Type B pancreatic cell (in vitro differentiated cells): ENCODE measurements at regions not wholly inside any gene's neighbourhood (a gene's known extent, or its start where the extent isn't known, plus 50 kb on each side); places are given as distances from the start of the nearest gene placed in this dataset.

Experiments used
- DNase-seq: peaks from one replicate; pipeline ENCODE4 v3.0.0; 2021; ENCODE audit warnings: mixed read lengths; ENCODE audit not compliant: unreplicated experiment; ENCODE audit errors: extremely low spot score
- H3K27ac Mint-ChIP-seq: 2 replicates; pipeline ENCODE4 v1.8.0; 2021; ENCODE audit warnings: mild to moderate bottlenecking, mixed read lengths
- H3K27me3 Mint-ChIP-seq: 2 replicates; pipeline ENCODE4 v1.8.0; 2021; ENCODE audit warnings: mixed read lengths
- H3K36me3 Mint-ChIP-seq: 2 replicates; pipeline ENCODE4 v1.8.0; 2021; ENCODE audit warnings: mixed read lengths
- H3K4me1 Mint-ChIP-seq: one replicate; pipeline ENCODE4 v1.8.0; 2021; ENCODE audit warnings: mixed read lengths; ENCODE audit not compliant: unreplicated experiment
- H3K4me3 Mint-ChIP-seq: 2 replicates; pipeline ENCODE4 v1.8.0; 2021; ENCODE audit warnings: mild to moderate bottlenecking, mixed read lengths
- H3K9me3 Mint-ChIP-seq: 2 replicates; pipeline ENCODE4 v1.8.0; 2021; ENCODE audit warnings: mixed read lengths
- CTCF ChIP-seq: fragments of 200-600 bp; sonication (generic); conservative IDR thresholded peaks from 2 replicates; pipeline ENCODE4 v1.5.0; 2021; ENCODE audit warnings: antibody characterized with exemption, mild to moderate bottlenecking

GRCh38 chr5:158492841-158493242, 606.9 kb downstream of the EBF1 start:
- H3K27ac Mint-ChIP-seq = no peak overlapping the region
- peaks cover 27% of the 10 kb centered on the region for H3K4me1 Mint-ChIP-seq
- H3K4me3 Mint-ChIP-seq = no peak overlapping the region
- H3K27me3 Mint-ChIP-seq = no peaks in the 10 kb centered on the region
- no peak for TF ChIP-seq CTCF
- no peaks in the 10 kb centered on the region for H3K36me3 Mint-ChIP-seq
- DNase-seq = no peak
- no peaks in the 10 kb centered on the region for H3K9me3 Mint-ChIP-seq

- no peak for TF ChIP-seq CTCF
- Mint-ChIP-seq H3K27me3 (no peaks in the 10 kb centered on the region), H3K36me3 (no peaks in the 10 kb centered on the region), H3K9me3 (no peaks in the 10 kb centered on the region), H3K27ac (no peak overlapping the region), H3K4me1 (peaks cover 28% of the 10 kb centered on the region), H3K4me3 (no peak overlapping the region)
- no peak for DNase-seq
Observed at GRCh38 chr5:158492136-158492535, 607.6 kb downstream of the EBF1 start.

- H3K27ac Mint-ChIP-seq = no peak overlapping the region
- no peaks in the 10 kb centered on the region for H3K36me3 Mint-ChIP-seq
- TF ChIP-seq CTCF = no peak
- H3K4me1 Mint-ChIP-seq = peaks cover 52% of the 10 kb centered on the region
- no peak overlapping the region for H3K4me3 Mint-ChIP-seq
- DNase-seq = no peak
- H3K27me3 Mint-ChIP-seq = peaks cover 7% of the 10 kb centered on the region
- peaks cover 8% of the 10 kb centered on the region for H3K9me3 Mint-ChIP-seq
Observed at GRCh38 chr5:158487664-158488063, 612.1 kb downstream of the EBF1 start.

DNA sequence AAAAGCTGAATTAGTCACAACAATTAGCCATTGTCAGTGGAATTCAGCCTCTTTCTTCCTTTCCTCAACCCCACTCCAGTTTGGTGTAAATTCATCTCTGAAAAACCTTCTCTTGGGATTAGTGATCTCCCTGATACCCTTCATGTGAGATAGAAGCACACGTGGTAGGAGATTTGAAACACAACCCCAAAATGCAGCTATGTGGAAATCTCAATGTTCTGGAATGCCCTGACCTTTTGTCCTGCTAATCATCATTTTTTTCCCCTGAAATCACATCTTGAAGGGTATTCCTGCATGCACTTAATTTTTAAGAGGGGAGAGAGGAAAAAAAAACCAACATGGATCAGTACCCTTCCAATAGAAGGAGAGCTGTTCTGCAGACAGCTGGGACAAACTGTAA, 612.6 kb downstream of the EBF1 start:
- no peaks in the 10 kb centered on the region for H3K36me3 Mint-ChIP-seq
- no peak for DNase-seq
- peaks cover 48% of the 10 kb centered on the region for H3K4me1 Mint-ChIP-seq
- H3K27ac Mint-ChIP-seq = no peak overlapping the region
- peaks cover 7% of the 10 kb centered on the region for H3K27me3 Mint-ChIP-seq
- H3K9me3 Mint-ChIP-seq = peaks cover 8% of the 10 kb centered on the region
- no peak for TF ChIP-seq CTCF
- no peak overlapping the region for H3K4me3 Mint-ChIP-seq

- H3K9me3 Mint-ChIP-seq = peaks cover 8% of the 10 kb centered on the region
- no peak overlapping the region for H3K27ac Mint-ChIP-seq
- peaks cover 48% of the 10 kb centered on the region for H3K4me1 Mint-ChIP-seq
Observed at GRCh38 chr5:158486566-158486965, 613.1 kb downstream of the EBF1 start.

More at GRCh38 chr5:158486566-158486965, 613.1 kb downstream of the EBF1 start:
- no peak overlapping the region for H3K4me3 Mint-ChIP-seq
- TF ChIP-seq CTCF = no peak
- no peaks in the 10 kb centered on the region for H3K36me3 Mint-ChIP-seq
- DNase-seq = no peak
- H3K27me3 Mint-ChIP-seq = peaks cover 7% of the 10 kb centered on the region
